Left lung (tissue), 4 donors: ENCODE measurements at regions not wholly inside any gene's neighbourhood (a gene's known extent, or its start where the extent isn't known, plus 50 kb on each side); places are given as distances from the start of the nearest gene placed in this dataset.

Source experiments
- ATAC-seq: fragments of 200-7000 bp; cut with Tn5 transposase; one replicate; pipeline ENCODE4 v1.9.1; 2020; ENCODE audit warnings: moderate library complexity
- DNase-seq, 4 donors: peaks; one replicate each; pipeline ENCODE4 v3.0.0-alpha.2; 2013 to 2020
- H3K27ac ChIP-seq, 2 donors: fragments of 200-600 bp; sonication (generic) in 1 of 2; one replicate each; pipeline versions ENCODE4 v1.5.0 to v1.8.0; 2020 to 2021
- H3K27me3 ChIP-seq, 2 donors: fragments of 200-600 bp; sonication (generic) in 1 of 2; one replicate each; pipeline versions ENCODE4 v1.5.0 to v1.8.0; 2020 to 2021
- H3K36me3 ChIP-seq, 2 donors: fragments of 200-600 bp; sonication (generic) in 1 of 2; one replicate each; pipeline versions ENCODE4 v1.5.0 to v1.8.0; 2020 to 2021
- H3K4me1 ChIP-seq, 2 donors: fragments of 200-600 bp; one replicate each; pipeline ENCODE4 v1.8.0; 2021
- H3K4me3 ChIP-seq, 2 donors: fragments of 200-600 bp; sonication (generic) in 1 of 2; one replicate each; pipeline versions ENCODE4 v1.5.0 to v1.8.0; 2020 to 2021; ENCODE audit warnings: mild to moderate bottlenecking in 1 of 2
- H3K9me3 ChIP-seq, 2 donors: fragments of 200-600 bp; sonication (generic) in 1 of 2; one replicate each; pipeline versions ENCODE4 v1.5.0 to v1.8.0; 2020 to 2021
- intact Hi-C, 2 donors: fragments of 100-400 bp; cut with DNase I; formaldehyde crosslinking; loops; one replicate each; pipeline versions ENCODE4 v1.11.2 to v1.14.2; 2022
- TF ChIP-seq, protein P1 (sequence below), 2 donors: fragments of 200-600 bp; sonication (generic) in 1 of 2; IDR thresholded peaks; one replicate each; pipeline versions ENCODE4 v1.5.0 to v1.8.0; 2021; ENCODE audit warnings: antibody characterized with exemption in 2 of 2
- donor health status: DM: no; HTN: yes; CAD: no.
- donor health status: DM: no; HTN: no; CAD: no.

DNA sequence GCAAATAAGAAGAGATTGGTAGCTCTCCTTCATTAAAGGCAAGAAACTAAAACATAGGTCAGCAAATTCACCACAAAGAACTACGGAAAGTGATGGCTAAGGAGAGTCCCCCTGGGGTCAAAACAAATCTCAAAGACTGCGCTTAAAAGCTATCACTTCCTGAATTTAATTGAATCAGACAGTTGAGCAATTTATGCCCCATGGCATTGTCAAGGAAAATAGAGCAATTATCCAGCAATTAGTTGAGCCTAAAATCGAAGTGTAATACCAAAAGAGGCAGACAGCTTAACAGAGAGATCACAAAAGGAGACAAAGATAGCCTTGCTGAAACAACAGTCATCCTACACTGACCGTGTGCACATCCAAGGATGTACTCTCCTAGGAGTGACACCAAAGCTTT lies 74.4 kb upstream of the SCN10A start:
- intact Hi-C loops = no loop called here
- H3K36me3 ChIP-seq = no peaks in the 10 kb centered on the region
- no peak overlapping the region for H3K27ac ChIP-seq
- ATAC-seq = no peak
- H3K4me1 ChIP-seq = no peaks in the 10 kb centered on the region
- peaks cover 0 to 16% of the 10 kb centered on the region in 2 donors for H3K9me3 ChIP-seq
- TF ChIP-seq, protein P1, sequence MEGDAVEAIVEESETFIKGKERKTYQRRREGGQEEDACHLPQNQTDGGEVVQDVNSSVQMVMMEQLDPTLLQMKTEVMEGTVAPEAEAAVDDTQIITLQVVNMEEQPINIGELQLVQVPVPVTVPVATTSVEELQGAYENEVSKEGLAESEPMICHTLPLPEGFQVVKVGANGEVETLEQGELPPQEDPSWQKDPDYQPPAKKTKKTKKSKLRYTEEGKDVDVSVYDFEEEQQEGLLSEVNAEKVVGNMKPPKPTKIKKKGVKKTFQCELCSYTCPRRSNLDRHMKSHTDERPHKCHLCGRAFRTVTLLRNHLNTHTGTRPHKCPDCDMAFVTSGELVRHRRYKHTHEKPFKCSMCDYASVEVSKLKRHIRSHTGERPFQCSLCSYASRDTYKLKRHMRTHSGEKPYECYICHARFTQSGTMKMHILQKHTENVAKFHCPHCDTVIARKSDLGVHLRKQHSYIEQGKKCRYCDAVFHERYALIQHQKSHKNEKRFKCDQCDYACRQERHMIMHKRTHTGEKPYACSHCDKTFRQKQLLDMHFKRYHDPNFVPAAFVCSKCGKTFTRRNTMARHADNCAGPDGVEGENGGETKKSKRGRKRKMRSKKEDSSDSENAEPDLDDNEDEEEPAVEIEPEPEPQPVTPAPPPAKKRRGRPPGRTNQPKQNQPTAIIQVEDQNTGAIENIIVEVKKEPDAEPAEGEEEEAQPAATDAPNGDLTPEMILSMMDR (IDR thresholded peaks at IDR 0.05) = no peak
- no peak for DNase-seq
- H3K27me3 ChIP-seq = no peaks in the 10 kb centered on the region
- H3K4me3 ChIP-seq = no peak overlapping the region

DNA sequence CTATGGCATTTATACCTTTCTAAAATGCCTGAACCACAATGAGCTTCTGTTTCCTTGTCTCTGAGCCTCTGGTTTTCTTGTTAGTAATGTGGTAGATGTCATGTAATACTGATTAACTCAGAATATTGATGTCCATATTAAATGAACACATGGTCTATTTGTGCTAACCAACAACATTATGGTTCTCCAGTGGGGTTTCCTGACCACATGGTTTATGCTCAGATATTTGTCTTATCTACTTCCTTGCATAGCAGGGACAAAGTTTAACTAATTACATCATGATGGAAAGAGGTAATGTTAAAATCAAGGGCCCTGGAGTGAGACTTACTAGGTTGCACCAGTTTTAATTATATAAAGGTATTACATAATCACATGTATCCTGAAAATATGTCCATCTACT lies 62.6 kb upstream of the SCN10A start:
- H3K27ac ChIP-seq = no peak overlapping the region

More for the DNA sequence above, 62.6 kb upstream of the SCN10A start:
- no peaks in the 10 kb centered on the region for H3K4me1 ChIP-seq
- no peaks in the 10 kb centered on the region for H3K9me3 ChIP-seq
- intact Hi-C loops = no loop called here
- no peak overlapping the region for H3K4me3 ChIP-seq
- H3K36me3 ChIP-seq = no peaks in the 10 kb centered on the region
- DNase-seq (no peak), ATAC-seq (no peak)
- TF ChIP-seq, protein P1 (IDR thresholded peaks at IDR 0.05) = no peak
- H3K27me3 ChIP-seq = no peaks in the 10 kb centered on the region
